GM18858 (cell line): ENCODE measurements at regions not wholly inside any gene's neighbourhood (a gene's known extent, or its start where the extent isn't known, plus 50 kb on each side); places are given as distances from the start of the nearest gene placed in this dataset.
A peak's percentile ranks its signal among the peaks of the same experiment; 100 is the strongest.
"Not testable (repeated sequence)": the region's sequence is repeated elsewhere in the genome, so short reads cannot be mapped to it uniquely, and the experiment has no call there.

Experiments
- ATAC-seq: cut with Tn5 transposase; IDR thresholded peaks from one replicate; pipeline ENCODE4 v1.9.1; 2021; ENCODE audit not compliant: unreplicated experiment

DNA sequence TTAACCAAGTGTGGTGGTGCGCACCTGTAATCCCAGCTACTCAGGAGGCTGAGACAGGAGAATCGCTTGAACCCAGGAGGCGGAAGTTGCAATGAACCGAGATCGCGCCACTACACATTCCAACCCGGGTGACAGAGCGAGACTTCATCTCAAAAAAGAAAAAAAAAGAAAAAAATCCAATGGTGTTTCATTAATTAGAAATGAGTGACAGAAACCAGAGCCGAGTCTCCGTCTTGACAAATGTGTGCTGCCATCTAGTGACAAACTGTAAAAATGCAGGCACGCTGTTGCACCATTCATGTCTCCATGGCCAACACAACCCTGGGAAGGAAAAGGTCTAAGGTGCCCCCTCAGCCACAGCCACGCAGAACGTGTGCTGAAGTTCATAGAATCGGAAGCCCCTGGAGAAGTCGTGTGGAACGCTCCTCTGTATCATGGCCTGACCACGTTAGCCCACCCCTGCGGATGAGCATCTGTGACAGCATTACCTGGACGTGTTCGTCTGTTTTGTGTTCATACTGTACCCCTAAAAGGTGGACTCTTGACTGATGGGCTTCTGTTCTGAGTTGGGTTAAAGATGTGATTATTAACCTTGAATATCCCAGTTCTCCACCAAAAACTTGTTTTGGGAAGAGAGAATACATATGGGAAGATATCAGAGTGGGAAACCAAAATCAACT lies 94.9 kb downstream of the LYZL2 start:
- no peak for ATAC-seq

DNA sequence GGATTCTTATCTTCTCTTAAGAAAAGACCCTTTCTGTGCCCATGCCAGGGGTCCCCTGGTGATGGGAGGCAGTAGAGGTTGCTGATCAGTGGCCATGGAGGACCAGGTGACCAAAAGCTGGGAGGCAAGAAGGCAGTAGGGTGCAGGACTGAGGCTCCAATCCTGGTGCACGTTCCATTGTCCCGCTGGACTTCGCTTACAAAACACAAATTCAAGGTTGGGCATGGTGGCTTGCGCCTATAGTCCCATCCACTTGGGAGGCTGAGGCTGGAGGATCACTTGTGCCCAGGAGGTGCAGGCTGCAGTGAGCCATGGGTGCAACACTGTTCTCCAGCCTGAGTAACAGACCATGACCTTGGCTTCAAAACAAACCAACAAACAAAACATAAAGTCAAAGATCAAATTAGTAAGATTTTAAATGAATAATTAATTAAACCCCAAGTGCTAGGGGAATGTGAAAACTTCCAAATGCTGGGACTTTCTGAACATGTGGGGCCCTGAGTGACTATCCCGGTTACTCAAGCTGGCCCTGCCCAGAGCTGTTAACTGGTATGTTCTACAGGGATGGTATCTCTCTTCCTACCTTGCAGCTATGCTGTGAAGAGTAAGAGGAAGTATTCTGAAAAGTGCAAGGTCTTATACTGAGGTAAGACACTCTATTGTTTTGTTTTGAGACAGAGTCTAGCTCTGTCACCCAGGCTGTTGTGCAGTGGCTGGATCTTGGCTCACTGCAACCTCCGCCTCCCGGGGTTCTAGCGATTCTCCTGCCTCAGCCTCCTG lies 97.6 kb downstream of the LYZL2 start:
- ATAC-seq, result no peak

DNA sequence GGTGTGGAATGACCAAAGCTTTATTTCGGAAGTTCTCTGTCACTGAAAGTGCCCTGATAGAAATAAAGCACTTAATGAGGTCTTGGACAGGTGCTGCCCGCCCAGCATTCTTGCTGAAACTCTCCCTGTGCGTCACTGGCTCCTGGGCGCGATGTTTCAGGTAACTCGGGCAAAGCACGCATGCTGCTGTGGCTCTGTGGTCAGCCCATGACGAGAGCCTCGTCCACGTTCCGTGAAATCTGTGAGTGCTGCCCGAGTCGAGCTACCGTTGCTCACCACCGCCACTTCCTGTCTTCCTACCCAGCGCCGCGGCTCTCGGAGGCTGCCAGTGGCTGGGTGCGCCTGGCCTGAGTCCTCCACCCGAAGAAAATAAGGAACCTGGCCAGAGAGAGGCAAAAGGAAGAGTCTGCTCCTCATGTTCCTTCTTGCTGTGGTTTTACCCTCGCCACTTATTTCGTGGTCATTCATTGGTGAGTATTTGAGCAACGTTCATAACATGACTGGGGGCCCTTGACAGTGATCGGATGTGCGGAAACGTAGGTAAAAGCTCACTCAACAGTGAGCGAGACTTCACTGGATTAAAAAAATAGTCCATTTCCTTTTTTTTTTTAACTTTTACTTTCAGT lies 95.5 kb downstream of the MAP3K8 start:
- ATAC-seq, result peak; percentile 47

GRCh38 chr10:30528429-30528786 lies 94.4 kb downstream of the MAP3K8 start:
- no peak for ATAC-seq

DNA sequence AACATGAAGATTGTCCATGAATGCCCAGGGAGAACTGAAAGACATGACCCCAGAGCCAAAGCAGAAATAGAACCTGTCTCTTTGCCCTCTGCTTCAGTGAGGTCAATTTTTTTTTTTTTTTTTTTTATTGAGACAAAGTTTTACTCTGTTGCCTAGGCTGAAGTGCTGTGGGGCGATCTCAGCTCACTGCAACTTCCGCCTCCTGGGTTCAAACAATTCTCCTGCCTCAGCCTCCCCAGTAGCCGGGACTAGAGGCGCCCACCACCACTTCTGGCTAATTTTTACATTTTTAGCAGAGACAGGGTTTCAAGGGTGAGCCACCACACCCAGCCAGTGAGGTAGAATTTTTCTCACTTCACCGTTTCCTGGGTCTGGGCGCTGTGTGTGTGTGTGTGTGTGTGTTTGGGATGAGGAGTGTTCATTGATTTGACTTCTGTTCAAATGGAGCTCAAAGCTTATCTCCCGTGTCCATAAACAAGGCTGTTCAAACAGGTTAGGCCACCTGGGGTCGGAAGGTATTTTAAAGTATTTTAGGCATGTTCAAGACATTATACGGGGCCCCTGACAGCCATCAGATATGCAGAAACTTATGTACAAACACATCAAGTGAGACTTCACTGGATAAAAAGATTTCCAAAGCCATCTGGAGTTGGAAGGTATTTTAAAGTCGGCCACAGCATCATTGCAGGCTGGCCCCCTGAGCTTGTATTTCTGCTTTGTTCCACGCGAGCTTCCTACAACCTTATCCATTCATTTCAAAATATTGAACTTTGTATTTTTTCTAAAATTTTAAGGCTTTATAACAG lies 93.8 kb downstream of the MAP3K8 start:
- no peak for ATAC-seq

DNA sequence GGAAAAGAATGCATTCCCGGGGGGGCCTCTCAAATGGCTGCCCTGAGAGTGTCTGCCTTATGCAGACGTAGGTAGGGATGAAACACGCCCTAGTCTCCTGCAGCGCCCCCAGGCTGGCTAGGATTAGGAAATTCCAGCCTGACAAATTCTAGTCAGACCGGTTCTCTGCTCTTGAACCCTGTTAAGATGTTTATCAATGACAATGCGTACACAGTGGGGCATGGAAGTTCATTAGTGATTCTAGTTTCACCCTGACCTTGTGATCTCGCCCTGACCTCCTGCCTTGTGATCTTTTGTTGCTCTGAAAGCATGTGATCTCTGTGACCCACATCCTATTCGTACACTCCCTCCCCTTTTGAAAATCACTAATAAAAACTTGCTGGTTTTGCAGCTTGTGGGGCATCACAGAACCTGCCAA lies 88.7 kb downstream of the MAP3K8 start:
- ATAC-seq, result not testable (repeated sequence)

- ATAC-seq, result no peak
Measured at GRCh38 chr10:30518907-30519306, 84.9 kb downstream of the MAP3K8 start.
